ENCODE measurements at regions not wholly inside any gene's neighbourhood (a gene's known extent, or its start where the extent isn't known, plus 50 kb on each side); places are given as distances from the start of the nearest gene placed in this dataset.

DNA sequence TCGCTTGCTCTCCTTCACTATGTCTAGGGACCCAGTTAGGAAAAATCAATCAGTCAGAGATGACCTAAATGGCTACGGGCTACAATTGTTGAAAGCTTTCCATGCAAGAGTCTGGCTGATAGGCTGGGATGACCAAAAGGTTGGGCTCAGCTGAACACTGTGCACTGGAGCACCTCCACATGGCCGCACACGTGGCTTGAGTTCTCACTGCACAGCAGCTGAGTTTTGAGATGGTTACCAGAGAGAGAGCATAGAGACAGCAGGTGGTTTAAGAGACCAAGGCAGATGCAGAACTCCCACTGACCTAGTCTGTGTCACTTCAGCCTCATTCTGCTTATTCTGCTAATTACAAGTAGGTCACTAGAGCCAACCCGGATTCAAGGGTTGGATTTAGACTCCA is 2354.8 kb upstream of the C9orf72 start:
- Histone ChIP-seq H3K36me3 (no peaks in the 10 kb centered on the region), H3K9me3 (no peaks in the 10 kb centered on the region), H3K4me1 (no peaks in the 10 kb centered on the region), H3K27me3 (no peaks in the 10 kb centered on the region), H3K27ac (no peak overlapping the region), H3K4me3 (no peak overlapping the region)
- no peak for DNase-seq (ENCODE audit: low spot score in 2 of 2)
- TF ChIP-seq, protein P1, sequence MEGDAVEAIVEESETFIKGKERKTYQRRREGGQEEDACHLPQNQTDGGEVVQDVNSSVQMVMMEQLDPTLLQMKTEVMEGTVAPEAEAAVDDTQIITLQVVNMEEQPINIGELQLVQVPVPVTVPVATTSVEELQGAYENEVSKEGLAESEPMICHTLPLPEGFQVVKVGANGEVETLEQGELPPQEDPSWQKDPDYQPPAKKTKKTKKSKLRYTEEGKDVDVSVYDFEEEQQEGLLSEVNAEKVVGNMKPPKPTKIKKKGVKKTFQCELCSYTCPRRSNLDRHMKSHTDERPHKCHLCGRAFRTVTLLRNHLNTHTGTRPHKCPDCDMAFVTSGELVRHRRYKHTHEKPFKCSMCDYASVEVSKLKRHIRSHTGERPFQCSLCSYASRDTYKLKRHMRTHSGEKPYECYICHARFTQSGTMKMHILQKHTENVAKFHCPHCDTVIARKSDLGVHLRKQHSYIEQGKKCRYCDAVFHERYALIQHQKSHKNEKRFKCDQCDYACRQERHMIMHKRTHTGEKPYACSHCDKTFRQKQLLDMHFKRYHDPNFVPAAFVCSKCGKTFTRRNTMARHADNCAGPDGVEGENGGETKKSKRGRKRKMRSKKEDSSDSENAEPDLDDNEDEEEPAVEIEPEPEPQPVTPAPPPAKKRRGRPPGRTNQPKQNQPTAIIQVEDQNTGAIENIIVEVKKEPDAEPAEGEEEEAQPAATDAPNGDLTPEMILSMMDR (IDR thresholded peaks at IDR 0.05), result no peak
- intact Hi-C loops (cut with DNase I), result no loop called here

DNA sequence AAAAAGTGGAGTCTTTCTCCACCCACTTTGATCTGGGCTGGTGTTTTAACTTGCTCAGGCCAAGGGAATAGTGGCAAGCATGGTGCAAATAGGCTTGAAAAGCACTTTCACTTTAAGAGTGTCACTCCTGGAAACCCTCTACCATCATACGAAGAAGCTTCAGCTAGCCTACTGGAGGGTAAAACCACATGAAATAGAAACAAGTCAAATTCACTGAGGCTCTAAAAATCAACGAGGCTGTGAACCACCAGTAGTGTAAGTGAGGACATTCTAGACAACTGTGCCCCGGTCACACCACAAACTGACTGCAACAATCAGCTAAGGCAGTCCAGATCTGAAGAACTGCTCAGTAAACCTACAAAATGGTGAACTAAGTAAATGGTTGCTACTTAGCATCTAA is 2366.3 kb upstream of the C9orf72 start:
- H3K27me3 ChIP-seq, result no peaks in the 10 kb centered on the region
- intact Hi-C loops (cut with DNase I), result no loop called here
- TF ChIP-seq, protein P1 (IDR thresholded peaks at IDR 0.05), result no peak
- H3K4me3 ChIP-seq, result no peak overlapping the region
- DNase-seq (ENCODE audit: low spot score in 2 of 2), result no peak
- no peaks in the 10 kb centered on the region for H3K4me1 ChIP-seq
- H3K27ac ChIP-seq, result no peak overlapping the region
- H3K9me3 ChIP-seq, result no peaks in the 10 kb centered on the region
- H3K36me3 ChIP-seq, result no peaks in the 10 kb centered on the region

DNA sequence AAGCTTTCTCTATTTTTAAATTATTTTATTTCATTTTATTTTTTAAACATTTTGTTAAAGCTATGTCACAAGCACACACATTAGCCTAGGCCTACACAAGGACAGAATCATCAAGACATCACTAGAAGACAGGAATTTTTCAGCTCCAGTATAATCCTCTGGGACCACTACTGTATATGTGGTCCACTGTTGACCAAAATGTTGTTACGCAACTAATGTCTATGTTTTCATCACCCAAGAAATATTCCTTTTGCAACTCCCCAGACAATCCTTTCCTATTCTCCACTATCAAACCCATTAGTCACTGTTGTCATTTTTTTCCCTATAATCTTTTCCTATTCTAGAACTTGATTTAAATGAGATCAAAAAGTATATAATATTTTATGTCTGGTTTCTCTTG is 2371.7 kb upstream of the C9orf72 start:
- H3K9me3 ChIP-seq, result no peaks in the 10 kb centered on the region
- DNase-seq (ENCODE audit: low spot score in 2 of 2), result no peak
- H3K4me1 ChIP-seq, result no peaks in the 10 kb centered on the region
- TF ChIP-seq, protein P1 (IDR thresholded peaks at IDR 0.05), result no peak
- H3K4me3 ChIP-seq, result no peak overlapping the region
- H3K27ac ChIP-seq, result no peak overlapping the region
- H3K36me3 ChIP-seq, result no peaks in the 10 kb centered on the region
- intact Hi-C loops (cut with DNase I), result no loop called here
- H3K27me3 ChIP-seq, result no peaks in the 10 kb centered on the region

DNA sequence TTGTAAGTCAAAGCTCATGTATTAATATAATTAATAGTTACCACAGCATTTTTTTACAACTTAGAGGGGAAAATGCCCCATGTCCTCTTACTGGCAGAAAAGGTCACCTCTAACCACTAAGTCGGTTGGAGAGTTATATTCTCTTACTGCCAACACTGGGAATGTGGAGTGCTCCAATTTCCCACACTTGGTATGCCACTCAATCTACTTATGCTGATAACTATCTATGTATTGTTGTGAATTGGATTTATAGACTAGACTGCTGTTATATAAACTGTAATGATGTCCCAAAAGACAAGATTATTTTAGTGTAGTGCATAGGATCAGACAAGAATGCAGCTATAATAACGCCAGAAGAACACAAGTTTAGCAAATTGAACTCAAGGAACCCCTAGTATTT is 2385.2 kb upstream of the C9orf72 start:
- Histone ChIP-seq H3K27ac (no peak overlapping the region), H3K36me3 (no peaks in the 10 kb centered on the region), H3K4me1 (no peaks in the 10 kb centered on the region), H3K9me3 (no peaks in the 10 kb centered on the region), H3K4me3 (no peak overlapping the region), H3K27me3 (no peaks in the 10 kb centered on the region)
- no peak for DNase-seq (ENCODE audit: low spot score in 2 of 2)
- TF ChIP-seq, protein P1 (IDR thresholded peaks at IDR 0.05), result no peak
- intact Hi-C loops (cut with DNase I), result no loop called here

DNA sequence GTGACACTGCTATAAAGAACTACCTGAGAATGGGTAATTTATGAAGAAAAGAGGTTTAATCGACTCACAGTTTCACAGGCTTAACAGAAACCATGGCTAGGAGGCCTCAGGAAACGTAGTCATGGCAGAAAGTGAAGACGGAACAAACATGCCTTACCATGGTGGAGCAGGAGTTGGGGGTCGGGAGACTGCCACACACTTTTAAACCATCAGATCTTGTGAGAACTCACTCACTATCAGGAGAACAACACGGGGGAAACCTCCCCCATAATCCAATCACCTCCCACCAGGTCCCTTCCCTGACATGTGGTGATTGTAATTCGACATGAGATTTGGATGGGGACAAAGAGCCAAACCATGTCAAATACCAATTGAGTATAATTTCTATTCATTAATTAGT is 2392.6 kb upstream of the C9orf72 start:
- no peak overlapping the region for H3K4me3 ChIP-seq
- intact Hi-C loops (cut with DNase I), result no loop called here

DNA sequence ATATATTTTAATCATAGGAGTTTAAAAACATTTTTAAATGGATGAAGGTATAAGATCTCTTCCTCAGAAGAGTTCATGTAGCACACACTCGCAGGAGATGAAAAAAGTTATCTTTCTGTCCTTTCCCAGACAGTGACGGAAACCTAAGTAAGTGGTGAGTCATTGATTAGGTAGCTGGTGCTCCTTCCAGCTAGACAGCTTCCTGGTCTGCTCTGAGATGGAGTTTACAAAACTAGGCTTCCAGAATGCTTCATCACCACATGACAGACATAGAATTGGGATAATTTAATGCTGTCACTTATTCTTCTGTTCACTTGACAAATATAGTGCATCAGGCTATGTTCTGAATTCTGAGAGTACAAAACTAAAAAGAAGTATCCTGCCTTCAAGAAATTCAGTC is 2393.0 kb upstream of the C9orf72 start:
- H3K4me1 ChIP-seq, result no peaks in the 10 kb centered on the region
- H3K27me3 ChIP-seq, result no peaks in the 10 kb centered on the region
- no peak for DNase-seq (ENCODE audit: low spot score in 2 of 2)
- no peaks in the 10 kb centered on the region for H3K36me3 ChIP-seq
- H3K4me3 ChIP-seq, result no peak overlapping the region
- intact Hi-C loops (cut with DNase I), result no loop called here
- TF ChIP-seq, protein P1 (IDR thresholded peaks at IDR 0.05), result no peak
- H3K9me3 ChIP-seq, result no peaks in the 10 kb centered on the region
- no peak overlapping the region for H3K27ac ChIP-seq

More for the DNA sequence above, 2392.6 kb upstream of the C9orf72 start:
- Histone ChIP-seq H3K9me3 (no peaks in the 10 kb centered on the region), H3K4me1 (no peaks in the 10 kb centered on the region), H3K27ac (no peak overlapping the region), H3K36me3 (no peaks in the 10 kb centered on the region), H3K27me3 (no peaks in the 10 kb centered on the region)
- DNase-seq (ENCODE audit: low spot score in 2 of 2), result no peak
- TF ChIP-seq, protein P1 (IDR thresholded peaks at IDR 0.05), result no peak

Data from ascending aorta (tissue), 2 donors.